Ishikawa (cell line): ENCODE measurements at regions not wholly inside any gene's neighbourhood (a gene's known extent, or its start where the extent isn't known, plus 50 kb on each side); places are given as distances from the start of the nearest gene placed in this dataset.

Experiments
- EP300 ChIP-seq: IDR thresholded peaks from 2 replicates; pipeline ENCODE4 v1.6.1; 2012; ENCODE audit warnings: borderline replicate concordance
- FOXM1 ChIP-seq: IDR thresholded peaks from 2 replicates; pipeline ENCODE4 v1.6.1; 2012; ENCODE audit warnings: low read depth, borderline replicate concordance
- MAX ChIP-seq: IDR thresholded peaks from 2 replicates; pipeline ENCODE4 v1.6.1; 2012
- NFIC ChIP-seq: IDR thresholded peaks from 2 replicates; pipeline ENCODE4 v1.6.1; 2012
- RAD21 ChIP-seq: IDR thresholded peaks from 2 replicates; pipeline ENCODE4 v1.6.1; 2012; ENCODE audit warnings: low read depth
- YY1 ChIP-seq: IDR thresholded peaks from 2 replicates; pipeline ENCODE4 v1.6.1; 2012; ENCODE audit warnings: low read depth
- TF ChIP-seq, protein P1 (sequence below): IDR thresholded peaks from 2 replicates; pipeline ENCODE4 v1.6.1; 2012; ENCODE audit warnings: low read depth, mild to moderate bottlenecking

DNA sequence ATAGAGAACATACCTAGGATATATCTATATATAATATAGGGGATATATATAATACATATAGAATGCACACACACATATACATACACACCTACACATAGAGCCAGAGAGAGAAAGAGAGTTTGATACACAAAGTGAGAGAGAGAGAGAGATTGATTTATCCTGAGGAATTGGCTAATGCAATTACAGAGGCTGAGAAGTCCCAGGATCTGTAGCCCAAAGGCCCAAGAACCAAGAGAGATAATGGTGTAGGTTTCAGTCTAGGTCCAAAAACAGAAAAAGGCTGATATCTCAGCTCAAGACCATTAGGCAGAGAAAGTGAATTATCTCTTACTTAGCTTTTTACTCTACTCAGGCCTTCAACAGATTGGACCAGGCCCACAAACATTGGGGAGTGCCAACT is 715.0 kb upstream of the LCORL start:
- TF ChIP-seq FOXM1: no peak
- TF ChIP-seq NFIC: no peak
- TF ChIP-seq YY1: no peak
- TF ChIP-seq, protein P1, sequence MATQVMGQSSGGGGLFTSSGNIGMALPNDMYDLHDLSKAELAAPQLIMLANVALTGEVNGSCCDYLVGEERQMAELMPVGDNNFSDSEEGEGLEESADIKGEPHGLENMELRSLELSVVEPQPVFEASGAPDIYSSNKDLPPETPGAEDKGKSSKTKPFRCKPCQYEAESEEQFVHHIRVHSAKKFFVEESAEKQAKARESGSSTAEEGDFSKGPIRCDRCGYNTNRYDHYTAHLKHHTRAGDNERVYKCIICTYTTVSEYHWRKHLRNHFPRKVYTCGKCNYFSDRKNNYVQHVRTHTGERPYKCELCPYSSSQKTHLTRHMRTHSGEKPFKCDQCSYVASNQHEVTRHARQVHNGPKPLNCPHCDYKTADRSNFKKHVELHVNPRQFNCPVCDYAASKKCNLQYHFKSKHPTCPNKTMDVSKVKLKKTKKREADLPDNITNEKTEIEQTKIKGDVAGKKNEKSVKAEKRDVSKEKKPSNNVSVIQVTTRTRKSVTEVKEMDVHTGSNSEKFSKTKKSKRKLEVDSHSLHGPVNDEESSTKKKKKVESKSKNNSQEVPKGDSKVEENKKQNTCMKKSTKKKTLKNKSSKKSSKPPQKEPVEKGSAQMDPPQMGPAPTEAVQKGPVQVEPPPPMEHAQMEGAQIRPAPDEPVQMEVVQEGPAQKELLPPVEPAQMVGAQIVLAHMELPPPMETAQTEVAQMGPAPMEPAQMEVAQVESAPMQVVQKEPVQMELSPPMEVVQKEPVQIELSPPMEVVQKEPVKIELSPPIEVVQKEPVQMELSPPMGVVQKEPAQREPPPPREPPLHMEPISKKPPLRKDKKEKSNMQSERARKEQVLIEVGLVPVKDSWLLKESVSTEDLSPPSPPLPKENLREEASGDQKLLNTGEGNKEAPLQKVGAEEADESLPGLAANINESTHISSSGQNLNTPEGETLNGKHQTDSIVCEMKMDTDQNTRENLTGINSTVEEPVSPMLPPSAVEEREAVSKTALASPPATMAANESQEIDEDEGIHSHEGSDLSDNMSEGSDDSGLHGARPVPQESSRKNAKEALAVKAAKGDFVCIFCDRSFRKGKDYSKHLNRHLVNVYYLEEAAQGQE: no peak
- TF ChIP-seq MAX: no peak
- no peak for TF ChIP-seq EP300
- TF ChIP-seq RAD21: no peak
